HEK293 (cell line): ENCODE measurements at regions not wholly inside any gene's neighbourhood (a gene's known extent, or its start where the extent isn't known, plus 50 kb on each side); places are given as distances from the start of the nearest gene placed in this dataset.

ENCODE experiments used
- CTCF ChIA-PET: fragments of 350-600 bp; formaldehyde crosslinking; extraction: SDS; loops from one replicate; lab custom pipeline; 2021; ENCODE audit warnings: antibody characterized with exemption; lab: Yijun Ruan, JAX
- POLR2A ChIA-PET: fragments of 300-600 bp; formaldehyde crosslinking; extraction: SDS; loops from one replicate; lab custom pipeline; 2020; ENCODE audit warnings: antibody characterized with exemption, inconsistent platforms; lab: Yijun Ruan, JAX
- H3K27ac ChIP-seq: fragments of 200-500 bp; sonication (Bioruptor generic); 2 replicates; pipeline ENCODE4 v1.5.1; 2014; ENCODE audit warnings: low read depth, low read length, control low read depth, inconsistent platforms; ENCODE audit errors: extremely low read depth
- H3K36me3 ChIP-seq, 2 experiments: fragments of 200-500 bp in 1 of 2; sonication (Bioruptor generic) in 1 of 2; 1 replicate in 1 of 2; 2 replicates in 1 of 2; pipeline ENCODE4 v1.5.1; 2014 to 2017; ENCODE audit warnings: inconsistent platforms in 2 of 2, low read length in 2 of 2; ENCODE audit not compliant: control insufficient read depth in 2 of 2, insufficient read depth in 1 of 2
- H3K4me1 ChIP-seq: fragments of 200-500 bp; sonication (Bioruptor generic); 2 replicates; pipeline ENCODE4 v1.5.1; 2014; ENCODE audit warnings: mild to moderate bottlenecking, low read length, inconsistent platforms; ENCODE audit not compliant: control insufficient read depth, insufficient read depth
- H3K4me3 ChIP-seq: 2 replicates; pipeline ENCODE4 v1.5.1; 2011; ENCODE audit warnings: low read depth, mild to moderate bottlenecking, control low read depth, low read length, moderate library complexity
- H3K9me3 ChIP-seq: fragments of 200-500 bp; sonication (Bioruptor generic); 2 replicates; pipeline ENCODE4 v1.5.1; 2014; ENCODE audit warnings: low read depth, low read length, inconsistent platforms; ENCODE audit not compliant: control insufficient read depth, insufficient read depth
- AEBP2 ChIP-seq: fragments of 450-650 bp; formaldehyde crosslinking; IDR thresholded peaks from 2 replicates; pipeline ENCODE4 v1.5.1; 2016; ENCODE audit warnings: missing biosample characterization, missing genetic modification characterization, borderline replicate concordance
- BCL6B ChIP-seq: fragments of 450-650 bp; formaldehyde crosslinking; IDR thresholded peaks from 2 replicates; pipeline ENCODE4 v1.5.1; 2017; ENCODE audit warnings: missing biosample characterization, missing genetic modification characterization
- OVOL3 ChIP-seq: fragments of 450-650 bp; formaldehyde crosslinking; IDR thresholded peaks from 2 replicates; pipeline ENCODE4 v1.5.1; 2016; ENCODE audit warnings: missing biosample characterization, missing genetic modification characterization
- PRDM4 ChIP-seq: fragments of 450-650 bp; formaldehyde crosslinking; IDR thresholded peaks from 2 replicates; pipeline ENCODE4 v1.5.1; 2017; ENCODE audit warnings: missing biosample characterization, missing genetic modification characterization
- ZBTB10 ChIP-seq: fragments of 450-650 bp; formaldehyde crosslinking; IDR thresholded peaks from 2 replicates; pipeline ENCODE4 v1.5.1; 2016; ENCODE audit warnings: missing biosample characterization, missing genetic modification characterization
- ZBTB20 ChIP-seq: fragments of 450-650 bp; formaldehyde crosslinking; IDR thresholded peaks from 2 replicates; pipeline ENCODE4 v1.5.1; 2016; ENCODE audit warnings: missing biosample characterization, missing genetic modification characterization
- ZFHX2 ChIP-seq: fragments of 450-650 bp; formaldehyde crosslinking; conservative IDR thresholded peaks from 2 replicates; pipeline ENCODE4 v1.5.1; 2016; ENCODE audit warnings: missing biosample characterization, missing genetic modification characterization
- ZNF274 ChIP-seq, 2 experiments: fragments of 200-500 bp in 1 of 2; fragments of 450-650 bp in 1 of 2; sonication (Bioruptor generic) in 1 of 2; formaldehyde crosslinking in 1 of 2; IDR thresholded peaks; 2 replicates each; pipeline versions ENCODE4 v1.5.1 to v1.6.1; 2014 to 2016; ENCODE audit warnings: borderline replicate concordance in 1 of 2, inconsistent platforms in 1 of 2, low read length in 1 of 2, missing biosample characterization in 1 of 2, missing genetic modification characterization in 1 of 2
- ZNF426 ChIP-seq: fragments of 450-650 bp; formaldehyde crosslinking; IDR thresholded peaks from 2 replicates; pipeline ENCODE4 v1.5.1; 2017; ENCODE audit warnings: missing biosample characterization, missing genetic modification characterization, mild to moderate bottlenecking, inconsistent platforms, moderate library complexity
- ZNF501 ChIP-seq: fragments of 450-650 bp; formaldehyde crosslinking; IDR thresholded peaks from 2 replicates; pipeline ENCODE4 v1.5.1; 2016; ENCODE audit warnings: missing biosample characterization, missing genetic modification characterization
- ZNF521 ChIP-seq: fragments of 450-650 bp; formaldehyde crosslinking; IDR thresholded peaks from 2 replicates; pipeline ENCODE4 v1.5.1; 2017; ENCODE audit warnings: missing biosample characterization, mild to moderate bottlenecking, missing genetic modification characterization
- ZNF624 ChIP-seq: fragments of 450-650 bp; formaldehyde crosslinking; IDR thresholded peaks from 2 replicates; pipeline ENCODE4 v1.5.1; 2017; ENCODE audit warnings: missing biosample characterization, missing genetic modification characterization
- ZNF830 ChIP-seq: fragments of 450-650 bp; IDR thresholded peaks from 2 replicates; pipeline ENCODE4 v1.5.0; 2018; ENCODE audit warnings: missing biosample characterization, missing genetic modification characterization, low read depth, mild to moderate bottlenecking, moderate library complexity

- POLR2A ChIA-PET: no interaction called here
- Histone ChIP-seq H3K4me1 (no peaks in the 10 kb centered on the region), H3K4me3 (no peak overlapping the region), H3K36me3 (no peaks in the 10 kb centered on the region), H3K9me3 (no peaks in the 10 kb centered on the region), H3K27ac (no peak overlapping the region)
- CTCF ChIA-PET: interaction anchor here (0.8 to 3.1 kb wide), 5 partner anchors 12 to 248 kb away, joined by 3 to 10 read pairs (median 4); no protein-coding TSS in a partner anchor
- TF ChIP-seq ZFHX2 (tag by site-specific recombination) (0 out of 2 replicates have a peak, but pooled peaks have one; percentile 30), ZBTB10 (no peak), BCL6B (peak; percentile 72), OVOL3 (tag by site-specific recombination) (0 out of 2 replicates have a peak, but pooled peaks have one; percentile 8)
These were observed 88.9 kb upstream of the ECI2 start for GRCh38 chr6:4224067-4224978.

- POLR2A ChIA-PET: no interaction called here
- no peak overlapping the region for H3K4me3 ChIP-seq
- TF ChIP-seq ZNF624 (tag by site-specific recombination) (no peak), ZNF830 (no peak), AEBP2 (tag by site-specific recombination) (no peak), ZNF521 (tag by site-specific recombination) (no peak), ZNF274 (IDR thresholded peaks at IDR 0.05; ENCODE audit: low read length) (no peak), ZNF274 (tag by site-specific recombination; IDR thresholded peaks at IDR 0.05; ENCODE audit: borderline replicate concordance) (no peak), ZBTB20 (no peak), ZNF501 (tag by site-specific recombination) (no peak), PRDM4 (tag by site-specific recombination) (no peak), ZNF426 (no peak)
- H3K27ac ChIP-seq: no peak overlapping the region
- no peaks in the 10 kb centered on the region for H3K9me3 ChIP-seq
- CTCF ChIA-PET: interaction anchor here (1.1 to 1.6 kb wide), 2 partner anchors 10 to 33 kb away, joined by 3 to 11 read pairs; no protein-coding TSS in a partner anchor
- no peaks in the 10 kb centered on the region for H3K36me3 ChIP-seq
- H3K4me1 ChIP-seq: no peaks in the 10 kb centered on the region
These were observed 85.2 kb upstream of the ECI2 start for GRCh38 chr6:4220558-4220957.
